Parathyroid adenoma (tissue), 2 donors: ENCODE measurements at regions not wholly inside any gene's neighbourhood (a gene's known extent, or its start where the extent isn't known, plus 50 kb on each side); places are given as distances from the start of the nearest gene placed in this dataset.

ENCODE experiments used
- H2AFZ ChIP-seq: fragments of 300-600 bp; sonication (generic); one replicate; pipeline ENCODE4 v1.7.0; 2017; ENCODE audit warnings: antibody characterized with exemption, mild to moderate bottlenecking
- H3K27ac ChIP-seq: fragments of 300-600 bp; sonication (generic); one replicate; pipeline ENCODE4 v1.7.0; 2017
- H3K27me3 ChIP-seq: fragments of 300-600 bp; sonication (generic); one replicate; pipeline ENCODE4 v1.7.0; 2017; ENCODE audit warnings: low read length; ENCODE audit not compliant: control insufficient read depth, insufficient read depth
- H3K36me3 ChIP-seq: fragments of 300-600 bp; sonication (generic); one replicate; pipeline ENCODE4 v1.7.0; 2017; ENCODE audit warnings: low read length; ENCODE audit not compliant: control insufficient read depth, insufficient read depth
- H3K4me1 ChIP-seq: fragments of 300-600 bp; sonication (generic); one replicate; pipeline ENCODE4 v1.7.0; 2017; ENCODE audit warnings: control low read depth
- H3K4me2 ChIP-seq: fragments of 300-600 bp; sonication (generic); one replicate; pipeline ENCODE4 v1.7.0; 2017; ENCODE audit warnings: low read length
- H3K4me3 ChIP-seq: fragments of 300-600 bp; sonication (generic); one replicate; pipeline ENCODE4 v1.7.0; 2017; ENCODE audit warnings: low read depth, low read length
- H3K79me2 ChIP-seq: fragments of 300-600 bp; sonication (generic); one replicate; pipeline ENCODE4 v1.7.0; 2017; ENCODE audit warnings: control low read depth
- H3K9ac ChIP-seq: fragments of 300-600 bp; sonication (generic); one replicate; pipeline ENCODE4 v1.7.0; 2017; ENCODE audit warnings: mild to moderate bottlenecking
- H3K9me3 ChIP-seq: fragments of 300-600 bp; sonication (generic); one replicate; pipeline ENCODE4 v1.7.0; 2017; ENCODE audit warnings: low read length; ENCODE audit not compliant: control insufficient read depth
- TF ChIP-seq, protein P1 (sequence below): fragments of 300-600 bp; sonication (generic); IDR thresholded peaks from one replicate; pipeline ENCODE4 v1.7.0; 2017; ENCODE audit warnings: antibody characterized with exemption, mild to moderate bottlenecking
- donor health status: primary hyperparathyroidism.

DNA sequence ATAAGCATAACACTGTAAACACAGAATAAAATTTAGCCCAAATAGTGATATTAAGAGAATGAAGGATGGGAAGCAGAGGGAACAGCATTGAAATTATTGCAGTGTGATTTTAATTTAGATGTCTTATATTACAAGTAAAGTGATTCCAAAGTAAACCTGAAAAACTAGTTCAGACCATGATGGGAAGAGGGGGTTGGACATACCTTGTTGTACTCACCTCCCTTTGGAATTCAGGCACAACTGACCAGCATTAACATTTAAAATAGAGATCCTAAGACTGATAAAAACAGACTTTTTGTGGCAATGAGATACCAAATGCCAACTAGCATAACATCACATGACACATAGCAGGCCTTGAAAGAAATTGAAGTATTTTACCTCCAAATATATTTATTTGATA is 210.0 kb upstream of the ADRA1D start:
- Histone ChIP-seq H3K9ac (no peak overlapping the region), H3K4me2 (no peak overlapping the region), H3K27ac (peak overlapping the region; percentile 74), H2AFZ (no peak overlapping the region), H3K9me3 (no peaks in the 10 kb centered on the region), H3K4me1 (peaks cover 8% of the 10 kb centered on the region), H3K79me2 (no peaks in the 10 kb centered on the region), H3K4me3 (no peak overlapping the region), H3K36me3 (no peaks in the 10 kb centered on the region), H3K27me3 (no peaks in the 10 kb centered on the region)
- TF ChIP-seq, protein P1, sequence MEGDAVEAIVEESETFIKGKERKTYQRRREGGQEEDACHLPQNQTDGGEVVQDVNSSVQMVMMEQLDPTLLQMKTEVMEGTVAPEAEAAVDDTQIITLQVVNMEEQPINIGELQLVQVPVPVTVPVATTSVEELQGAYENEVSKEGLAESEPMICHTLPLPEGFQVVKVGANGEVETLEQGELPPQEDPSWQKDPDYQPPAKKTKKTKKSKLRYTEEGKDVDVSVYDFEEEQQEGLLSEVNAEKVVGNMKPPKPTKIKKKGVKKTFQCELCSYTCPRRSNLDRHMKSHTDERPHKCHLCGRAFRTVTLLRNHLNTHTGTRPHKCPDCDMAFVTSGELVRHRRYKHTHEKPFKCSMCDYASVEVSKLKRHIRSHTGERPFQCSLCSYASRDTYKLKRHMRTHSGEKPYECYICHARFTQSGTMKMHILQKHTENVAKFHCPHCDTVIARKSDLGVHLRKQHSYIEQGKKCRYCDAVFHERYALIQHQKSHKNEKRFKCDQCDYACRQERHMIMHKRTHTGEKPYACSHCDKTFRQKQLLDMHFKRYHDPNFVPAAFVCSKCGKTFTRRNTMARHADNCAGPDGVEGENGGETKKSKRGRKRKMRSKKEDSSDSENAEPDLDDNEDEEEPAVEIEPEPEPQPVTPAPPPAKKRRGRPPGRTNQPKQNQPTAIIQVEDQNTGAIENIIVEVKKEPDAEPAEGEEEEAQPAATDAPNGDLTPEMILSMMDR: no peak

DNA sequence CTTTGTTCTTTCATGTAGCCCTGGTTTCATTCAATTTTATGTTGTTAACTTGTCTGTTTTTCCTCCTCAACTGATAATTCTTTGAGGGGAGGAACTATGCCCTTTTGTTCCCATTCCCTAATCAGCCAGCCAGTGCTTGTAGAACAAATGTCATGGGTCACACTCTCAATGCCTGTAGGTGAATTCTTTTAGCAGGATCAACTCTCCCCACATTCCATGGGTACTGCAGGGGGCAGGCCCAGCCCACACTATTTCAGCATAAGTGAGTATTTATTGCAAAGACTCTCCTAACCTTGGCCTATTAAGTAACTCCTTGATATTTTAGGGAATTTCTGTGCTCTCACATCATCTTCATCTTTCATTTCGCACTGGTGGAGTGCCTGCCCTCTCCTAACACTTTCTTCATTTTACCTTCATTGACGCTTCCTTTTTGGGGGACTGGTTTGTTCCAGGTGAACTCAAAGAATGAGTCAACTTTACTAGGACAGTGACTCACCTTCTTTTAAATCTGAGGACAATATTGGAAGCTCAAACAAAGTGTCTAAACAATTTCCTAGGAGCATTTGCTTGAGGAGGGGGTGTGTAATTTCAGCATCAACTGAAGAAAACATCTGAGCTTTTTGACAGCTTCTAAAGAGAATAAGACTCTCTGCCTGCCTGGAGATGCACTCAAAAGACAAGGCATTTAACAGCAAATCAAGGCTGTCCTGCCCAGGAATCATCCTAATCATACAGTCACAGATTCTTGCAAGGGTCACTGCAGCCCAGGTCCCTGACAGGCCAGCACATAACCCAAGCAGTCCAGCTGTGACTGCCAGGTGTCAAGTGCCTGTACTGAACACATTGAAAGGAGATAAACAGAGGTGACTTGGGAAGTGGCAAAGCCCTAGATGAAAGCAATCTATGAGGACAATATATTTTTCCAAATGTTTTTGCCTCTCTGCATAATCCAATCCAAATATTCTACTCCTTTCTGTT is 208.8 kb upstream of the ADRA1D start:
- TF ChIP-seq, protein P1: no peak
- Histone ChIP-seq H3K4me2 (no peak overlapping the region), H3K4me1 (peaks cover 8% of the 10 kb centered on the region), H3K27ac (peak overlapping the region; percentile 74), H3K4me3 (no peak overlapping the region), H3K9ac (no peak overlapping the region), H2AFZ (no peak overlapping the region), H3K9me3 (no peaks in the 10 kb centered on the region), H3K36me3 (no peaks in the 10 kb centered on the region), H3K79me2 (no peaks in the 10 kb centered on the region), H3K27me3 (no peaks in the 10 kb centered on the region)

- no peaks in the 10 kb centered on the region for H3K79me2 ChIP-seq
- H2AFZ ChIP-seq: no peak overlapping the region
- H3K4me2 ChIP-seq: no peak overlapping the region
- no peaks in the 10 kb centered on the region for H3K27me3 ChIP-seq
- no peaks in the 10 kb centered on the region for H3K9me3 ChIP-seq
- peaks cover 8% of the 10 kb centered on the region for H3K4me1 ChIP-seq
- no peaks in the 10 kb centered on the region for H3K36me3 ChIP-seq
- no peak overlapping the region for H3K27ac ChIP-seq
- no peak overlapping the region for H3K9ac ChIP-seq
- H3K4me3 ChIP-seq: no peak overlapping the region
- TF ChIP-seq, protein P1: no peak
Measured at GRCh38 chr20:4455996-4456395, 206.9 kb upstream of the ADRA1D start.

- H3K27me3 ChIP-seq: no peaks in the 10 kb centered on the region
Measured at GRCh38 chr20:4455301-4455701, 206.2 kb upstream of the ADRA1D start.

More at GRCh38 chr20:4455301-4455701, 206.2 kb upstream of the ADRA1D start:
- Histone ChIP-seq H3K79me2 (no peaks in the 10 kb centered on the region), H3K27ac (no peak overlapping the region), H3K4me3 (no peak overlapping the region), H3K9ac (no peak overlapping the region), H3K36me3 (no peaks in the 10 kb centered on the region), H3K4me1 (peaks cover 8% of the 10 kb centered on the region), H3K4me2 (no peak overlapping the region), H3K9me3 (no peaks in the 10 kb centered on the region), H2AFZ (no peak overlapping the region)
- TF ChIP-seq, protein P1: no peak
